ENCODE measurements at regions not wholly inside any gene's neighbourhood (a gene's known extent, or its start where the extent isn't known, plus 50 kb on each side); places are given as distances from the start of the nearest gene placed in this dataset.
"Not testable (repeated sequence)": the region's sequence is repeated elsewhere in the genome, so short reads cannot be mapped to it uniquely, and the experiment has no call there.

GRCh38 chr2:57049273-57049672 is 865.5 kb downstream of the CCDC85A start:
- DNase-seq = no peak

DNA sequence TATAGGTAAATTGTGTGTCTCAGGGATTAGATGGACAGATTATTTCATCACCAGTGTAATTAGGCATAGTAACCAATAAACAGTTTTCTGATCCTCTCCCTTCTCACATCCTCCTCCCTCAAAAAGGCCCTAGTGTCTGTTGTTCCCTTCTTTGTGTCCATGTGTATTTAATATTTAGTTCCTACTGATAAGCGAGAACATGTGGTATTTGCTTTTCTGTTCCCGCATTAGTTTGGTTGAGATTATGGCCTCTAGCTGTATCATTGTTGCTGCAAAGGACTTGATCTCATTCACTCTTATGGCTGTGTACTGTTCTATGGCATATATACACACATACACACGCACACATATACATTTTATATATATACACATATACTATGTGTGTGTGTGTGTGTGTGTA is 866.2 kb downstream of the CCDC85A start:
- no peak for DNase-seq

DNA sequence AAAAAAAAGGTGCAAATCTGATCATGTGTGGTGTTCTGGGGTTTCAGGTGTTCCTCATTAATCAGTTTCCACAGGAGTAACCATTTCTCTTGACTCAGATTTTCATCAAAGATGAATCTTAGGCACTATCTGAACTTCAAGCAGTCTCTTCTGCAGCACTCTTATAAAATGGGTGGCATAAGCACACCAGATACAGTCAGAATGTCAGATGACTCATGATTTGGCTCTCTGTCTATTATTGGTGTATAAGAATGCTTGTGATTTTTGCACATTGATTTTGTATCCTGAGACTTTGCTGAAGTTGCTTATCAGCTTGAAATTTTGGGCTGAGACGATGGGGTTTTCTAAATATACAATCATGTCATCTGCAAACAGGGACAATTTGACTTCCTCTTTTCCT is 882.5 kb downstream of the CCDC85A start:
- DNase-seq = not testable (repeated sequence)

DNA sequence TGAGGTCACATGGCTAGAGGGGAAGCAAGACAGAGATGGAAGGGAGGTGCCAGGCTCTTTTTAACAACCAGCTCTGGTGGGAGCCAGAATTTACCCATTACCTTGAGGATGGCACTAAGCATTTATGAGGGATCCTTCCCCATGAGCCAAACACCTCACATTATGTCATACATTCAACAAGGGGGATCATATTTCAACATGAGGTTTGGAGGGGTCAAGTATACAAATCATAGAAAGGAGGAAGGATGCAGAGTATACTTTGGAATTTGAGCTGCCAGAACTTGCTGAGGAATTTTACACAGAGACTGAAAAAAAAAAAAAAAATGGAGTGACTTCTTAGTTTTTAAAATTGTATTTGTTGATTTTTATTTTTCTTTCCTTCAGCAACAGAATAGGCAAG is 891.4 kb downstream of the CCDC85A start:
- DNase-seq = no peak

DNA sequence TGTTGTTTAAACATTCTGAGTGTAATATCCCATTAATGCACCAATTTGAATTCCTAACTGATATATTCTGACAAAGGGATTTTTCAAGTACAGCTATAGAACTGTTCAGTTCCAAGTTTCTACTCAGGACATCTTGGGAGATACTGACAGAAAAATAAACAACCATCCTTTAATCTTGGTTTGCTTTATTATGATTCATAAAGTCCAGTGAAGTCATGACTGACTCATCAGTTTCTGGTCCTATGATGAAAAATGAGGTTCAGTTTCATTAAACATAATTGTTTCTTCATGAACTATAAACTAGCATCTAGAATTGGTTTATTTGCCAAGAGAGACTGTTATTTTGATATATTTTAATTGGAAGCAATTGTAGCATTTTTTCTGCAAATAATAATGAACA is 896.2 kb downstream of the CCDC85A start:
- DNase-seq = no peak

- no peak for DNase-seq
Measured at GRCh38 chr2:57084697-57085281, 901.0 kb downstream of the CCDC85A start.

- no peak for DNase-seq
Measured at GRCh38 chr2:57093020-57093419, 909.2 kb downstream of the CCDC85A start.

DNA sequence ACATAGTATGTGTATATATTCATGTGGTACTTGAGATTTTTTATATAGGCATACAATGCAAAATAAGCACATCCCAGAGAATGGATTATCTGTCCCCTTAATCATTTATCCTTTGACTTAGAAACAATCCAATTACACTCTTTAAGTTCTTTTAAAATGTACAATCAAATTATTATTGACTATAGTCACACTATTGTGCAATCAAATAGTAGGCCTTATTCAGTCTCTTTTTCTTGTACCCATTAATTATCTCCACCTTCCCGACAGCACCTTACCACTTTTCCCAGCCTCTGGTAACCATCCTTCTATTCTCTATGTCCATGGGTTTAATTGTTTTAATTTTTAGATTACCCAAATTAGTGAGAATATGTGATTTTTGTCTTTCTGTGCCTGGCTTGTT is 914.1 kb downstream of the CCDC85A start:
- DNase-seq = no peak

DNA sequence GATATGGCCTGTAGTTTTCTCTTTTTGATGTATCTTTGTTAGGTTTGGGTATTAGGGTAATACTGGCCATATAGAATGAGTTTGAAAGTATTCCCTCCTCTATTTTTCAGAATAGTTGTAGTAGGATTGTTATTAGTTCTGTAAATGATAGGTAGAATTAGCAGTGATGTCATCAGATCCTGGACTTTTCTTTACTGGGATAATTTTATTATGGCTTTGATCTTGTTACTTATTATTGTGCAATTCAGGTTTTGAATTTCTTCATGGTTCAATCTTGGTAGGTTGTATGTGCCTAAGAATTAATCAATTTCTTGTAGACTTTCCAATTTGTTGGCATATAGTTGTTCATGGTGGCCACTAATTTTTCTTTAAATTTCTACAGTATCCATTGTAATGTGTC is 916.6 kb downstream of the CCDC85A start:
- no peak for DNase-seq

DNA sequence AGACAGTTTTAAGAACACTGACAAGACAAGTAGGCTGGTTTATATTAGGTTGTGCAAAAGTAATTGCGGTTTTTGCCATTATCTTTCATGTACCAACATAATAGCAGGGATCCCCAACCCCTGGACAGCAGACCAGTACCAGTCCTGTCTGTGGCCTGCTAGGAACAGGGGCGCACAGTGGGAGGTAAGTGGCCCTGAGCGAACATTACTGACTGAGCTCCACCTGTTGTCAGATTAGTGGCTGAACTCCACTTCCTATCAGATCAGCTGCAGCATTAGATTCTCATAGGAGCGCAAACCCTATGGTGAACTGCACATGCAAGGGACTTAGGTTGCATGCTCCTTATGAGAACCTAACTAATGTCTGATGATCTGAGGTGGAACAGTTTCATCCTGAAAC is 921.9 kb downstream of the CCDC85A start:
- DNase-seq = no peak

DNA sequence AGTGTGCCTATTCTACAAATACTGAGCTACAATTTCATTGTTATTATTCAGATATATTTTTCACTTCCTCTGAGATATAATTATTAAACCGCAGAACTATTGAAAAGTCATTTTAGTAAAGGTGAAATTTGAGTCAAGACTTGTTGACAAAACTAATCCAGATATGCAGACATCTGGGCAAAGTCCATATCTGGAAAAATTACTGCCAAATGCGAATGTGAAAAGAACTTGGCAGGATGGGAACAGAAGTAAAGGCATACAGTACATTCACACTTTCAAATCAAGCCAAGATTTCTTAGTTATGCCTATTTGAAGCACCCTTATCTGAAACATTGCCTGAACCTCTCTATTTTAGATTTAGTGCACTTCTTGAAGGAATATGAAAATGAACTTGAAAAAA is 923.6 kb downstream of the CCDC85A start:
- no peak for DNase-seq

- no peak for DNase-seq
Measured at GRCh38 chr2:57111531-57111930, 927.7 kb downstream of the CCDC85A start.

DNA sequence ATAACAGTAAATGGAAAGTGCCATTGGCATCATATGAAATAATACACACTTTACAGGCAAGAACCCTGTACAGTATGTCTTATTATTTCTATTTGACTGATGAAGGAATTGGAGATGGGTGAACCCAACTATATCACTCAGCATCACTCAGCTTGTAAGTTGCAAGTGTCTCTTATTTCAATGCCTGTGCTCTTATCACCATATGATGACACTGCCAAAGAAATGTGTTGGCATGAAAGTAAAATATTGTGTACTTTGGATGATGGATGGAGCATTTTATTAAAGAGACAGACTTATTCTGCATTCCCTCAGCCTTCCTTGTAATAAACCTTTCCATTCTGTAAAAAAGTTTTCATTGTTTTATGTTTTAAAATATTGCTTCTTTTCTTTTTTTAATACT is 927.5 kb upstream of the VRK2 start:
- no peak for DNase-seq

- DNase-seq = no peak
Measured at GRCh38 chr2:57126410-57126809, 920.2 kb upstream of the VRK2 start.

DNA sequence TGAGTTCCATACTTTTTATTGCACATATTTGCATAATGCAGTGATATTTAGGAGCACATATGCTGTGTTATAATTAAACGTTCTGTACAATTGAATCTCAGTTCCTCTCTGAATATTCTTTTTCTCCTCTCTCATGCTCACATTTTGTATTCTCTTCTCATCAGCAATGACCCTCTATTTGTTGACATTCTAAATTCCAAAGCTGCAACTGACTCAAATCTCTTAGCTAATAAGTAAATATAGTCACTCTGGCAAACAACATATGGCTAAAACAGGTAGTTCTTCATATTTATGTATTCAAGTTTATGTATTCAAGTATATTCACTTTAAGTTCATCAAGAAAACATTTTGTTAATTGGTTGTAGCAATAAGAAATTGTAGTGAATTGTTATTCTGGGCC is 907.4 kb upstream of the VRK2 start:
- DNase-seq = no peak

GRCh38 chr2:57141269-57141668 is 905.3 kb upstream of the VRK2 start:
- no peak for DNase-seq

GRCh38 chr2:57146951-57147350 is 899.7 kb upstream of the VRK2 start:
- DNase-seq = no peak

- DNase-seq = no peak
Measured at GRCh38 chr2:57156231-57156924, 890.2 kb upstream of the VRK2 start.

DNA sequence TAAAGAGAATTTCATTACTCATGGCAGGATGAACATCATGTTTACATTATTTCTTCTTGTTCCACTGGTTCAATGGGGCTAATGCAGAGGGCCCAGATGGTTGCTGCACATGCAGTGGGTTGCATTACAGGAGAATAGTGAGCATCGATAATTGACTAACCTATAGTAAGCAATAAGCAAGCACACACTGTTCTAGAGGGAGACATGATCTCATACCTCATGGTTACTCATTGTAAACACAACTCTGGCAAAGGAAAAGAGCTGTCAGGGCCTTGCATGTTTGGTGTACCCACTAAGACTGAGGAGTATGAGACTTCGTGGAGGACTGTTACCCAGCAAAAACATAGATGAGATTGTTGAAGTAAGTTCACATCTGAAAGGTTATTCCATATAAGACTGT is 885.6 kb upstream of the VRK2 start:
- DNase-seq = no peak

- DNase-seq = no peak
Measured at GRCh38 chr2:57177176-57177575, 869.4 kb upstream of the VRK2 start.

GRCh38 chr2:57180042-57180567 is 866.5 kb upstream of the VRK2 start:
- DNase-seq = no peak

GRCh38 chr2:57180678-57181077 is 865.9 kb upstream of the VRK2 start:
- DNase-seq = no peak

GRCh38 chr2:57181315-57182038 is 865.1 kb upstream of the VRK2 start:
- no peak for DNase-seq

- no peak for DNase-seq
Measured at GRCh38 chr2:57182916-57183315, 863.7 kb upstream of the VRK2 start.

Data from NCI-H1694 (cell line).